Neural cell (in vitro differentiated cells): ENCODE measurements at regions not wholly inside any gene's neighbourhood (a gene's known extent, or its start where the extent isn't known, plus 50 kb on each side); places are given as distances from the start of the nearest gene placed in this dataset.

Experiments
- H2AFZ ChIP-seq: fragments of 200-600, 300-800 bp; sonication (generic), shearing (Covaris generic); 2 replicates; pipeline ENCODE4 v1.6.0; 2014; ENCODE audit warnings: low read depth, mild to moderate bottlenecking, antibody characterized with exemption, low read length, moderate library complexity
- H3F3A ChIP-seq: fragments of 200-600 bp; shearing (Covaris generic); 2 replicates; pipeline ENCODE4 v1.6.1; 2016; ENCODE audit warnings: mild to moderate bottlenecking, moderate library complexity, mixed read lengths, antibody characterized with exemption, low read length; ENCODE audit not compliant: insufficient read depth, poor library complexity, severe bottlenecking
- H3K27ac ChIP-seq: fragments of 200-600, 300-800 bp; sonication (generic), shearing (Covaris generic); 2 replicates; pipeline ENCODE4 v1.5.1; 2014; ENCODE audit warnings: mild to moderate bottlenecking, low read length, moderate library complexity
- H3K27me3 ChIP-seq: fragments of 300-800, 200-600 bp; sonication (generic), shearing (Covaris generic); 2 replicates; pipeline ENCODE4 v1.6.0; 2014; ENCODE audit warnings: mild to moderate bottlenecking, low read depth, low read length, moderate library complexity; ENCODE audit not compliant: insufficient read depth
- H3K36me3 ChIP-seq: fragments of 300-800, 200-600 bp; sonication (generic), shearing (Covaris generic); 2 replicates; pipeline ENCODE4 v1.5.1; 2014; ENCODE audit warnings: mild to moderate bottlenecking, antibody characterized with exemption, low read length, moderate library complexity; ENCODE audit not compliant: insufficient read depth
- H3K4me2 ChIP-seq: fragments of 300-800, 200-600 bp; sonication (generic), shearing (Covaris generic); 2 replicates; pipeline ENCODE4 v1.6.0; 2014; ENCODE audit warnings: mild to moderate bottlenecking, low read length
- H3K4me3 ChIP-seq: fragments of 300-800, 200-600 bp; sonication (generic), shearing (Covaris generic); 2 replicates; pipeline ENCODE4 v1.5.1; 2014; ENCODE audit warnings: mild to moderate bottlenecking, low read length, moderate library complexity
- H3K79me2 ChIP-seq: fragments of 200-600 bp; shearing (Covaris generic); replicated peaks from 2 replicates; pipeline ENCODE4 v1.6.0; 2014; ENCODE audit warnings: mild to moderate bottlenecking, low read length, moderate library complexity; ENCODE audit not compliant: insufficient read depth
- H3K9ac ChIP-seq: fragments of 300-800, 200-600 bp; sonication (generic), shearing (Covaris generic); 2 replicates; pipeline ENCODE4 v1.6.1; 2016; ENCODE audit warnings: mild to moderate bottlenecking, low read length, mixed read lengths
- H3K9me2 ChIP-seq: fragments of 200-600 bp; shearing (Covaris generic); 2 replicates; pipeline ENCODE4 v1.6.1; 2016; ENCODE audit warnings: mild to moderate bottlenecking, low read length, mixed read lengths; ENCODE audit not compliant: insufficient read depth
- H3K9me3 ChIP-seq: fragments of 200-600, 300-800 bp; sonication (generic), shearing (Covaris generic); 2 replicates; pipeline ENCODE4 v1.6.1; 2016; ENCODE audit warnings: mild to moderate bottlenecking, mixed run types, low read length, moderate library complexity, mixed read lengths
- H4K20me1 ChIP-seq: fragments of 200-600 bp; shearing (Covaris generic); 2 replicates; pipeline ENCODE4 v1.6.1; 2016; ENCODE audit warnings: mild to moderate bottlenecking, mixed run types; ENCODE audit not compliant: insufficient read depth
- CTCF ChIP-seq: fragments of 450-650 bp; IDR thresholded peaks from 2 replicates; pipeline ENCODE4 v1.5.1; 2014; ENCODE audit warnings: antibody characterized with exemption, mild to moderate bottlenecking, moderate library complexity; ENCODE audit not compliant: poor library complexity, severe bottlenecking
- EP300 ChIP-seq: fragments of 450-650 bp; conservative IDR thresholded peaks from 2 replicates; pipeline ENCODE4 v1.6.1; 2014; ENCODE audit warnings: antibody characterized with exemption, mild to moderate bottlenecking, moderate library complexity; ENCODE audit not compliant: poor library complexity, severe bottlenecking
- EZH2 ChIP-seq: fragments of 200-600, 300-800 bp; shearing (Covaris generic), sonication (generic); IDR thresholded peaks from 2 replicates; pipeline ENCODE4 v1.6.1; 2014; ENCODE audit warnings: antibody characterized with exemption, low read length, borderline replicate concordance, mild to moderate bottlenecking; ENCODE audit not compliant: insufficient read depth, poor library complexity, severe bottlenecking
- MXI1 ChIP-seq: fragments of 450-650 bp; conservative IDR thresholded peaks from 2 replicates; pipeline ENCODE4 v1.6.1; 2014; ENCODE audit warnings: antibody characterized with exemption, mild to moderate bottlenecking; ENCODE audit not compliant: poor library complexity, severe bottlenecking
- POLR2AphosphoS5 ChIP-seq: IDR thresholded peaks from 2 replicates; pipeline ENCODE4 v1.6.1; 2012
- RAD21 ChIP-seq: fragments of 450-650 bp; conservative IDR thresholded peaks from 2 replicates; pipeline ENCODE4 v1.6.1; 2014; ENCODE audit warnings: antibody characterized with exemption, mild to moderate bottlenecking, moderate library complexity
- SMC3 ChIP-seq: fragments of 450-650 bp; conservative IDR thresholded peaks from 2 replicates; pipeline ENCODE4 v1.6.1; 2014; ENCODE audit warnings: antibody characterized with exemption, mild to moderate bottlenecking, moderate library complexity; ENCODE audit not compliant: poor library complexity
- TAF1 ChIP-seq: IDR thresholded peaks from 2 replicates; pipeline ENCODE4 v1.6.1; 2012; ENCODE audit warnings: low read depth
- TF ChIP-seq, protein P1 (sequence below): IDR thresholded peaks from 2 replicates; pipeline ENCODE4 v1.6.1; 2012; ENCODE audit warnings: borderline replicate concordance

GRCh38 chr3:3288255-3288654 lies 108.8 kb upstream of the CRBN start:
- H3K27ac ChIP-seq: no peak overlapping the region
- H3K9me3 ChIP-seq: no peaks in the 10 kb centered on the region
- H3K4me2 ChIP-seq: no peak overlapping the region
- TF ChIP-seq EP300: no peak
- TF ChIP-seq SMC3: no peak
- no peak for TF ChIP-seq RAD21
- no peak for TF ChIP-seq MXI1
- no peak for TF ChIP-seq EZH2
- no peak for TF ChIP-seq TAF1
- TF ChIP-seq, protein P1, sequence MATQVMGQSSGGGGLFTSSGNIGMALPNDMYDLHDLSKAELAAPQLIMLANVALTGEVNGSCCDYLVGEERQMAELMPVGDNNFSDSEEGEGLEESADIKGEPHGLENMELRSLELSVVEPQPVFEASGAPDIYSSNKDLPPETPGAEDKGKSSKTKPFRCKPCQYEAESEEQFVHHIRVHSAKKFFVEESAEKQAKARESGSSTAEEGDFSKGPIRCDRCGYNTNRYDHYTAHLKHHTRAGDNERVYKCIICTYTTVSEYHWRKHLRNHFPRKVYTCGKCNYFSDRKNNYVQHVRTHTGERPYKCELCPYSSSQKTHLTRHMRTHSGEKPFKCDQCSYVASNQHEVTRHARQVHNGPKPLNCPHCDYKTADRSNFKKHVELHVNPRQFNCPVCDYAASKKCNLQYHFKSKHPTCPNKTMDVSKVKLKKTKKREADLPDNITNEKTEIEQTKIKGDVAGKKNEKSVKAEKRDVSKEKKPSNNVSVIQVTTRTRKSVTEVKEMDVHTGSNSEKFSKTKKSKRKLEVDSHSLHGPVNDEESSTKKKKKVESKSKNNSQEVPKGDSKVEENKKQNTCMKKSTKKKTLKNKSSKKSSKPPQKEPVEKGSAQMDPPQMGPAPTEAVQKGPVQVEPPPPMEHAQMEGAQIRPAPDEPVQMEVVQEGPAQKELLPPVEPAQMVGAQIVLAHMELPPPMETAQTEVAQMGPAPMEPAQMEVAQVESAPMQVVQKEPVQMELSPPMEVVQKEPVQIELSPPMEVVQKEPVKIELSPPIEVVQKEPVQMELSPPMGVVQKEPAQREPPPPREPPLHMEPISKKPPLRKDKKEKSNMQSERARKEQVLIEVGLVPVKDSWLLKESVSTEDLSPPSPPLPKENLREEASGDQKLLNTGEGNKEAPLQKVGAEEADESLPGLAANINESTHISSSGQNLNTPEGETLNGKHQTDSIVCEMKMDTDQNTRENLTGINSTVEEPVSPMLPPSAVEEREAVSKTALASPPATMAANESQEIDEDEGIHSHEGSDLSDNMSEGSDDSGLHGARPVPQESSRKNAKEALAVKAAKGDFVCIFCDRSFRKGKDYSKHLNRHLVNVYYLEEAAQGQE: no peak
- TF ChIP-seq POLR2AphosphoS5: no peak
- TF ChIP-seq CTCF: no peak
- no peaks in the 10 kb centered on the region for H3F3A ChIP-seq
- no peak overlapping the region for H3K9ac ChIP-seq
- no peak overlapping the region for H2AFZ ChIP-seq
- H3K4me3 ChIP-seq: no peak overlapping the region
- H3K36me3 ChIP-seq: no peaks in the 10 kb centered on the region
- no peaks in the 10 kb centered on the region for H4K20me1 ChIP-seq
- H3K79me2 ChIP-seq: no peaks in the 10 kb centered on the region
- H3K9me2 ChIP-seq: no peaks in the 10 kb centered on the region
- no peaks in the 10 kb centered on the region for H3K27me3 ChIP-seq

DNA sequence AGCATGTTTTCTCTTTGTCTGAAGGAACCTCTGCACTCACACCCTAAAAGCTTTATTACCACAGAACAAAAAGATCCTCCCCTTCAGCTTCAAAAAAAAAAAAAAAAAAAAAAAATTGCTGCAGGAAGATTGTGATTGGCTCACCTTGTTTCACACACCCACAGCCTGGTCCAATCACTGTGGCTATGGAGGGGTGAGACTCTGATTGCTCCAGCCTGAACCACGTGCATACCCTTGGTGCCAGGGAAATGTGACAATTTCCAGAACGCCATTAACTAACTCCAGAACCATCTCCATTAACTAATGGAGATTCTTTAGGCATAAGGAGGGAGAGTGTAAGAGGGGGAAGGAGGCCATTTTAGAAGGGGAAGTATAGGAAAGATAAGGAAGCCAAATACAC lies 106.5 kb upstream of the CRBN start:
- Histone ChIP-seq H4K20me1 (no peaks in the 10 kb centered on the region), H3K79me2 (no peaks in the 10 kb centered on the region), H3K4me3 (no peak overlapping the region), H3K4me2 (no peak overlapping the region), H3K9me3 (no peaks in the 10 kb centered on the region), H3K27ac (no peak overlapping the region), H3K27me3 (no peaks in the 10 kb centered on the region), H3F3A (no peaks in the 10 kb centered on the region), H3K9ac (no peak overlapping the region), H3K36me3 (no peaks in the 10 kb centered on the region), H2AFZ (no peak overlapping the region), H3K9me2 (no peaks in the 10 kb centered on the region)
- no peak for TF ChIP-seq SMC3
- TF ChIP-seq EP300: no peak
- TF ChIP-seq CTCF: no peak
- TF ChIP-seq TAF1: no peak
- TF ChIP-seq RAD21: no peak
- no peak for TF ChIP-seq MXI1
- TF ChIP-seq, protein P1: no peak
- TF ChIP-seq POLR2AphosphoS5: no peak
- no peak for TF ChIP-seq EZH2
